Calu3 (cell line): ENCODE measurements at regions not wholly inside any gene's neighbourhood (a gene's known extent, or its start where the extent isn't known, plus 50 kb on each side); places are given as distances from the start of the nearest gene placed in this dataset.

Experiments
- BruUV-seq: library from RNA; stranded (reverse); fragments of 400-500 nt; replicated peaks from 2 replicates; lab custom pipeline; 2021; lab: Mats Ljungman, UMichigan
- CTCF ChIA-PET: fragments of 300-600 bp; sonication (Branson Sonifier 250); formaldehyde crosslinking; loops from one replicate; lab custom pipeline; 2022; ENCODE audit warnings: antibody characterized with exemption; lab: Charles Lee
- DNase-seq: peaks from one replicate; pipeline ENCODE4 v3.0.0; 2022
- H3K27ac Mint-ChIP-seq: one replicate; pipeline ENCODE4 v1.8.0; 2022; ENCODE audit warnings: mixed read lengths; ENCODE audit not compliant: unreplicated experiment
- H3K27me3 Mint-ChIP-seq: one replicate; pipeline ENCODE4 v1.8.0; 2022; ENCODE audit warnings: mixed read lengths; ENCODE audit not compliant: unreplicated experiment
- H3K36me3 Mint-ChIP-seq: one replicate; pipeline ENCODE4 v1.8.0; 2022; ENCODE audit warnings: mild to moderate bottlenecking, moderate library complexity, mixed read lengths; ENCODE audit not compliant: insufficient read depth, unreplicated experiment
- H3K4me1 Mint-ChIP-seq: one replicate; pipeline ENCODE4 v1.8.0; 2022; ENCODE audit warnings: mild to moderate bottlenecking, low read depth, mixed read lengths; ENCODE audit not compliant: unreplicated experiment
- H3K4me3 Mint-ChIP-seq: one replicate; pipeline ENCODE4 v1.8.0; 2022; ENCODE audit warnings: mild to moderate bottlenecking, low read depth, moderate library complexity, mixed read lengths; ENCODE audit not compliant: unreplicated experiment
- H3K9me3 Mint-ChIP-seq: one replicate; pipeline ENCODE4 v1.8.0; 2022; ENCODE audit warnings: low read depth, mixed read lengths; ENCODE audit not compliant: unreplicated experiment
- intact Hi-C: fragments of 100-400 bp; cut with micrococcal nuclease; formaldehyde crosslinking; loops from one replicate; pipeline ENCODE4 v1.10.0; 2022; ENCODE audit not compliant: unreplicated experiment
- TF ChIP-seq, protein P1 (sequence below): fragments of 200-600 bp; IDR thresholded peaks from one replicate; pipeline ENCODE4 v1.8.0; 2022; ENCODE audit warnings: antibody characterized with exemption; ENCODE audit not compliant: unreplicated experiment

GRCh38 chr11:71332046-71332445 is 79.7 kb upstream of the SHANK2 start:
- CTCF ChIA-PET: no interaction called here
- Mint-ChIP-seq H3K4me1 (no peaks in the 10 kb centered on the region), H3K4me3 (no peak overlapping the region), H3K36me3 (no peaks in the 10 kb centered on the region), H3K27me3 (peaks cover 21% of the 10 kb centered on the region), H3K9me3 (peaks cover 3% of the 10 kb centered on the region), H3K27ac (no peak overlapping the region)
- TF ChIP-seq, protein P1, sequence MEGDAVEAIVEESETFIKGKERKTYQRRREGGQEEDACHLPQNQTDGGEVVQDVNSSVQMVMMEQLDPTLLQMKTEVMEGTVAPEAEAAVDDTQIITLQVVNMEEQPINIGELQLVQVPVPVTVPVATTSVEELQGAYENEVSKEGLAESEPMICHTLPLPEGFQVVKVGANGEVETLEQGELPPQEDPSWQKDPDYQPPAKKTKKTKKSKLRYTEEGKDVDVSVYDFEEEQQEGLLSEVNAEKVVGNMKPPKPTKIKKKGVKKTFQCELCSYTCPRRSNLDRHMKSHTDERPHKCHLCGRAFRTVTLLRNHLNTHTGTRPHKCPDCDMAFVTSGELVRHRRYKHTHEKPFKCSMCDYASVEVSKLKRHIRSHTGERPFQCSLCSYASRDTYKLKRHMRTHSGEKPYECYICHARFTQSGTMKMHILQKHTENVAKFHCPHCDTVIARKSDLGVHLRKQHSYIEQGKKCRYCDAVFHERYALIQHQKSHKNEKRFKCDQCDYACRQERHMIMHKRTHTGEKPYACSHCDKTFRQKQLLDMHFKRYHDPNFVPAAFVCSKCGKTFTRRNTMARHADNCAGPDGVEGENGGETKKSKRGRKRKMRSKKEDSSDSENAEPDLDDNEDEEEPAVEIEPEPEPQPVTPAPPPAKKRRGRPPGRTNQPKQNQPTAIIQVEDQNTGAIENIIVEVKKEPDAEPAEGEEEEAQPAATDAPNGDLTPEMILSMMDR: no peak
- DNase-seq: no peak
- intact Hi-C loops: no loop called here
- no TSS peak for BruUV-seq

GRCh38 chr11:71331631-71332030 is 79.3 kb upstream of the SHANK2 start:
- intact Hi-C loops: no loop called here
- H3K27ac Mint-ChIP-seq: no peak overlapping the region
- CTCF ChIA-PET: no interaction called here
- H3K36me3 Mint-ChIP-seq: no peaks in the 10 kb centered on the region
- H3K4me3 Mint-ChIP-seq: no peak overlapping the region
- H3K27me3 Mint-ChIP-seq: peaks cover 17% of the 10 kb centered on the region
- H3K9me3 Mint-ChIP-seq: peaks cover 3% of the 10 kb centered on the region
- H3K4me1 Mint-ChIP-seq: no peaks in the 10 kb centered on the region
- BruUV-seq: no TSS peak
- TF ChIP-seq, protein P1: no peak
- no peak for DNase-seq

DNA sequence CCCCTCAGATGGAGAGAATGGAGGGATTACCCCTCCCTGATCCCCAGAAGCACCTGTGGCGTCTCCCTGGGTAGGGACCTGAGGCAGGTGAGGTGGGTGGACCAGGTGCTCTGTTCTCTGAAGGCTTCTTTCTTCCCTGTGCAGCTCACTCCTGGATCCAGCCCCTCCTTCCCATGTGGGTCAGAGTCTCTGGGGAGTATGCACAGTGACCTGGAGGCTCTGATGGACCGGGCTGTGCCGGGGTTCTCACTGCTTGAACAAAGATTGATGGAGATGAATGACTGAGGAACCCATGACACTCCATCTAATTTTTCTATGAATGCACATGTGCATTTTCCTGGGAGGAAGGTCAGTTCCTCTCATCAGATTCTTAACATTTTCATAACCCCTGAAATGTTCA is 78.6 kb upstream of the SHANK2 start:
- Mint-ChIP-seq H3K9me3 (peaks cover 3% of the 10 kb centered on the region), H3K4me3 (no peak overlapping the region), H3K27ac (no peak overlapping the region), H3K4me1 (no peaks in the 10 kb centered on the region), H3K27me3 (peaks cover 13% of the 10 kb centered on the region), H3K36me3 (no peaks in the 10 kb centered on the region)
- TF ChIP-seq, protein P1: no peak
- intact Hi-C loops: no loop called here
- DNase-seq: no peak
- BruUV-seq: no TSS peak
- CTCF ChIA-PET: no interaction called here

- no peak overlapping the region for H3K27ac Mint-ChIP-seq
- no peaks in the 10 kb centered on the region for H3K36me3 Mint-ChIP-seq
- peaks cover 13% of the 10 kb centered on the region for H3K27me3 Mint-ChIP-seq
- H3K9me3 Mint-ChIP-seq: peaks cover 3% of the 10 kb centered on the region
- CTCF ChIA-PET: no interaction called here
- intact Hi-C loops: no loop called here
- TF ChIP-seq, protein P1: no peak
- H3K4me3 Mint-ChIP-seq: no peak overlapping the region
- no peaks in the 10 kb centered on the region for H3K4me1 Mint-ChIP-seq
- no peak for DNase-seq
- BruUV-seq: no TSS peak
Observed at GRCh38 chr11:71330349-71330748, 78.0 kb upstream of the SHANK2 start.

GRCh38 chr11:71329786-71330185 is 77.4 kb upstream of the SHANK2 start:
- no peak overlapping the region for H3K27ac Mint-ChIP-seq

More at GRCh38 chr11:71329786-71330185, 77.4 kb upstream of the SHANK2 start:
- BruUV-seq: no TSS peak
- H3K36me3 Mint-ChIP-seq: no peaks in the 10 kb centered on the region
- no peaks in the 10 kb centered on the region for H3K4me1 Mint-ChIP-seq
- no peak overlapping the region for H3K4me3 Mint-ChIP-seq
- peaks cover 3% of the 10 kb centered on the region for H3K9me3 Mint-ChIP-seq
- CTCF ChIA-PET: no interaction called here
- DNase-seq: no peak
- intact Hi-C loops: no loop called here
- peaks cover 13% of the 10 kb centered on the region for H3K27me3 Mint-ChIP-seq
- TF ChIP-seq, protein P1: no peak
